Ecto neural progenitor cell (in vitro differentiated cells): ENCODE measurements at regions not wholly inside any gene's neighbourhood (a gene's known extent, or its start where the extent isn't known, plus 50 kb on each side); places are given as distances from the start of the nearest gene placed in this dataset.

ENCODE experiments used
- DNase-seq: peaks from one replicate; pipeline ENCODE4 v3.0.0-alpha.2; 2018; ENCODE audit warnings: low spot score

DNA sequence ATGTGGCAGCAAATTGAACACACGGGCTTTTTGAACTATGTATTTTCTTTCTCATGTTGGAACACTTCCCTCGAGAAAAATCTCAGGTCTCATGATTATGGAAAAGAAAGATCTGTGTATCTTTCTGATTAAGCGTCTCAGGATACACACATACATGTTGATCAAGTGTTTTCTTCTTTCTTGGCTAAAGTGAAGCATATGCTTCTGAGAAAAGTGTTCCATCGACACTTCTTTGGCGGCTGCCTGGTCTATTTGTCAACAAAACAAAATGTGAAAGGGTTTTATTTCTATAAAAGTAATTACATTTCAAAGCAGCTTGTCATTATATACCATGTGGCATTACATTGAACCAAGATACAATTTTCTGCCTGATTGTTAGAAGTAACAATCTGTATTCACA is 157.5 kb downstream of the DLEU7 start:
- no peak for DNase-seq

DNA sequence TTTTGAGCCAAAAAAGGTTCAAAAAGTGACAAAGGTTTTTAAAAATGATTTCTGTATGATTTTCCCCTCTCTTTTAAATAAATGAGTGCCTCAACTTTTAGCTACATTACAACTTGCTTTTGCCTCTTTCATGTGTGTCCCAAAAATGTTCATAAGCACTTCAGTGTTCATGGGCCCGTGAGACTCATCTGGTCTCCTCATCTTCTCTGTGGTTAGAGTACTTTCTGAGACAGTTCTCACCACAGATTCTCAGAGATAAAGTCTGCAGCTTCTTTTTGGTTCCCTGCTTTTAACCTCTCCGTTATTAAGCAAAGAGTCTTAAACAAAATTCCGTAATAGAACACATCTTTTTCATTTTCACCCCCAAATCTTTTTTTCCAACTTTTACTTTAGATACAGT is 156.9 kb downstream of the DLEU7 start:
- no peak for DNase-seq

DNA sequence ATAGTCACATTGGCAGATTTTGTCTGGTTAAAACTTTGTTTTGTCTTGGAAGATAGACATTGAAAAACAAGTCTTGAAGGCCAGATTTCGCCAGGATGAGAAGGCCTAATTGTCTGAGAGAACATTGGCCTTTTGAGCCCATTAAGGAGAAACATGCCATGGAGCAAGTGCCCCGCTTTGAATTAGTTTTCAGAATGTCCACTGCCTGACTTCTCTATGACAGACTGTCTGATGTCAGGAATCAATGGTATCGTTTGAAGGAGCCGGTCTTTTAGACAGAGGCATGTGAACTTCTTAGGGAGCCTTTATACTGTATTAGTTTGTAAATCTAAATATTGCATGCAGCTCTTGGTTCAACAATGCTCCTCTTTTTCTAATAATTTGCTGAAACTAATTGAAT is 155.9 kb downstream of the DLEU7 start:
- no peak for DNase-seq

DNA sequence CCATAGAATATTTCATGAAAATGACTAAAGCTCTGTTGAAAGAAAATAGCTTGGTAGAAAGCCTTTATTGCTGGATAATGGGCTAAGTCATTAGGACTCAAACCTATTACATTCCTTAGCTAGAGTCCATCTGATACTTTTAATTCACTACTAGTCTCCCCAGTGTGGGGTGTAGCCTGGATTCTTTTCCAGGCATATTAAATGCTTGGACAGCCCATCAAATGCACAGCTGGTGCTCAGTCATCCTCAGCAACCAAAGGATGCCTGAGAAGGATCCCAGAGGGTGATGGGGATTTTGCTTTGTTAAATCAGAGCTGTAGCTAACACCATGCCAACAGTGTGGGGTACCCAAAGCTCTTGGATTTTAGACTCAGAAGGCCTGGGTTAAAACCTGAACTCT is 153.5 kb downstream of the DLEU7 start:
- DNase-seq = no peak

DNA sequence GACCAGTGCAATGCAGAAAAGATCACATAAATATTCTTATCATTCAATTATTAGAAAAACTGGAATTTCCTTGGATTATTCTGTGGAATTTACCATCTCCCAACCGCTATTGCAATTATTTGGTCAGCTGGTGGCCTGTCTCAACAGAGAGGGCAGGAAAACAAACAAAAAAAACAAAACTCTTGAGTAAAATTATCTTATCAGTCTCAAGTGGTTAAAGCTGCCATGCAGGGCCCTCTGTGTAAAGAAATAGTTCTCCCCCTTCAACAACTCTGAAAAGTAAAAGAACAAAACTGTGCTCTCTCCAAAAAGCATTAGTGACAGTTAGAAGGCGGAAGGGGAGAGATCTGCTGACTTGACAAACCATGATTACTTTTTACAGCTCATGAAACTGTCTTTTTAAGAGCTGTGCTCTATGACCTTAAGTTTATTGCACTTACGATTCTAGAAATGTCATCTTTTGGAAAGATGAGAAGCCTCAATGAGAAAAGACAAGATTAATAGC is 152.3 kb downstream of the DLEU7 start:
- no peak for DNase-seq

DNA sequence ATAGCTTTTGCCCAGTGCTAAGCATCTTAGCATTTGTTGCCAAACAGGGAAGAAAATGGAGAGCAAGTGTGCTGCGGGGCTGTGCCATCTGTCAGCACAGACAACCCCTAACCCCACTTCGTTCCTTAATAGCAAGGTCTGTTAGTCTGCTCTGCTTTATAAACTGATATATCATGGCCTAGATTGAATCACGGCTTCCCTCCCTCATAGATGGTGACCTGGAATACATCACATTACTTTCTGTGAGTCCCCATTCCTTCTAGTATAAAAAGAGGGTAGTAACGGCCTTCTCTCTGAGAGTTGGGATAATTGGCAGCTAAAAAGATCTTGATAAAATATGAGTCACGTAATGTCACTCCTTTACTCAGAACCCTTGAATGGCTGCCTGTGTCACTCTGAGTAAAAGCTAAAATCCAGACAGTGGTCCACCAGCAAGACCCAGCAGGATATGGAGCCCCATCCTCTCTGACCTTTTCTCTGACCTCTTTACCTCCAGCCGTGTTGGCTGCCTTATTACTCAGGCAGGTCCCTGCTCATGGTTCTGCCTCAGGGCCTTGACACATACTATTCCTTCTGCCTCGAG is 151.7 kb downstream of the DLEU7 start:
- no peak for DNase-seq

DNA sequence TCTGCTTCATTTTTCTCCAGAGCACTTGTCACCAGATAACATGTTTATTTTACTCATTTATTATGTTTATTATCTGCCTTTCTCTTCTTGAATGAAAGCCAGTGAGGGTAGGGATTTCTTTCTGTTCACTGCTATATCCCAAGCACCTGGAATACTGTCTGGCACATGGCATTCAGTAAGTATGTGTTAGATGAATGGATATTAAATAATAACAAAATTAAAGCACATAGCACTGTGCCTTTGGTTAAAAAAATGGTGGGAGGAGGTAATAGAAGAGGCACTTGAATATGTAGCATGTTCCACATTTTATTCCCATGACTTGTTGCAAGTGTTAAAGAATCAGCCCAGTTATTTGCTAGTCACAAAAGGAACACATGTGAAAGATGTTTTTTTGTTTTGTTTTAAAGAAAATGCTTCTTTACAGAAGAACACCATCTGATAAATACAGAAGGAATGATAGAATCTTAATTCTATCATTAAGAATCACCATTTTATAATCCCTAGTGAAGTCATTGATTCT is 151.0 kb downstream of the DLEU7 start:
- DNase-seq = no peak

DNA sequence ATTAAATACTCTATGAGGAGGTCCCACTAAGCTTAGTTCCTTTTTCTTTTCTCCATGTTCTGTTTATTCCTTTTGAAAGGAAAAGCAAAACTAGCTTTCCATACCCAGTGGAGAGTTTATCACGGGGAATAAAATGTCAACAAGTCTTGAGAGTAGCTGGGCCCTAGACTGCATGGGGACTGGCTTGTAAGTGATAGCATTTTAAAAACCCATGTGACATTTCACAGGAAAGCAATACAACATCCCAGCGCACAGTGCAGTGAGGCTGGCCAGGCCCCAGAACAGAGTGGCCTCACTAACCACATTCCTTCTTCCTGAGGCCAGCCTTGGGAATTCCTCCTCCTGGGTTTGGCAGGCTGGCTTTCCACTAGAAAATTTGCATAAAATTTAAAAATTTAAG is 149.8 kb downstream of the DLEU7 start:
- no peak for DNase-seq

DNA sequence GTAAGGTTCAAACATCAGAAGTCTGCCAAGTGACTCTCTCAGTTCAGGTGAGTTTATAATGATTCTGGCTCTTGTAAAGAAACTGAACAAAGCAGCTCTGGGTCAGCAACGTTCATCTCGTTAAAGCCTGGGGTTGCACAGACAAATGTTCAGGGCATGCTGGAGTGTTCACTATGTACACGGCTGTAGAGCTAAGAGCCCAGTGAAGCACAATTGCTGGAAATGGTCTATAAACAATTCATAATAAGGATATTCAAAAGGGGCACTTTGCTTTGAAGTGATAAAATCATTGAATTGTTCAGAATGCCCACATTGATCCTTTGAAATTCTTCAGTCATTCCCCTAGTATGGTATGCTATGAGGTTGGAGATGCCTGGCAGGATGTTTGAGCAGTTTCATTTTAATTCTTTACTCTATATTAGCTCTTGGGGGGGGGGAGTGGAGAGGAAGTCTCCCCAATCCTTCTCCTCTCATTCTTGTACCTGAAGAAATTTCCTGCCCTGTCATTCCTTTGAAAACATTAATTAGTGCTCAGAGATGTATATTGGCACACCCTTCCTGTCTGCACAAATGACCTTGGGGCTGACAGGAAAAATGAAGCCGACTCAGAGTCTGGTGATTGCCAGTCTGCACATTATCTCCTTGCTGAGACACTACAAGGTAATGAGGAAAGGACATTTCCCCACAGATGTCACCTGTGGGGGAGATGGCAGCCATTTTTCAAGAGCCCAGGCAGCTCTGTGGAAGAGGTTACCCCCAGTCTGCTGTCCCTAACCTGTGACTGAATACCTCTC is 145.5 kb downstream of the DLEU7 start:
- no peak for DNase-seq

DNA sequence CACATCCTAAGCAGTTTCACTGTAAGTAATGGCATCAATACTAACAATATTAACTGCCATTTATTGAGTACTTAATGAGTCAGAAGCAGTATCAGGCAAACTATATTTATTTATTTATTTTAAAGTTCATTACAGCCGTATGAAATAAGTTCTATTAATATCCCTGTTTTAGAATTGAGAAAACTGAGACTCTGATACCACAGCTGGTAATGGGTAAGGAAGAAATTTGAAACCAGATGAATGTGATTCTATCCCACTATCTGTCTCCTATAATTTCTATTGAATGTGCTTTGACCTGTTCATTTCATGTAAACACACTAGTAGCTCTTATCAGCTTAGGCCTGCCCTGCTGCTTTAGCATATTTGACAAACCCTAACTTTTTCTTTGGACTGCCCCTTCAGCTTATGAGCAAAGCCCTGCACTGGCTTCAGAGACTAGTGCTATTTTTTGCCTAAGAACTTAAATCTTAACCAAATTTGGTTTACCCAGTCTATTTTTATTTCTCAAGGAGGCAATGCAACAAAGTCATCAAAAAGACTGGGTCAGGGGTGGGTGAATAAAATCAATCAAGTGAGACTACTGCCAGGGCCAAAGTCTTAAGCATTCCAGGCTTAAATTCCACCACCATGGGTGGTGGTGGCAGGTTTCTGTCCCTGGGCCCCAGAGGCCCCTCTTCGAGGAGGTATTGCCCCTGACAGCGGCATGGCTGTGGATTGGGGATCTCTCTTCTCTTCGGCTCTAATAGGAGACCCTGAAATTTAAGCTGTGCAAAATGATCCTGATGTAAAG is 143.4 kb downstream of the DLEU7 start:
- DNase-seq = no peak

DNA sequence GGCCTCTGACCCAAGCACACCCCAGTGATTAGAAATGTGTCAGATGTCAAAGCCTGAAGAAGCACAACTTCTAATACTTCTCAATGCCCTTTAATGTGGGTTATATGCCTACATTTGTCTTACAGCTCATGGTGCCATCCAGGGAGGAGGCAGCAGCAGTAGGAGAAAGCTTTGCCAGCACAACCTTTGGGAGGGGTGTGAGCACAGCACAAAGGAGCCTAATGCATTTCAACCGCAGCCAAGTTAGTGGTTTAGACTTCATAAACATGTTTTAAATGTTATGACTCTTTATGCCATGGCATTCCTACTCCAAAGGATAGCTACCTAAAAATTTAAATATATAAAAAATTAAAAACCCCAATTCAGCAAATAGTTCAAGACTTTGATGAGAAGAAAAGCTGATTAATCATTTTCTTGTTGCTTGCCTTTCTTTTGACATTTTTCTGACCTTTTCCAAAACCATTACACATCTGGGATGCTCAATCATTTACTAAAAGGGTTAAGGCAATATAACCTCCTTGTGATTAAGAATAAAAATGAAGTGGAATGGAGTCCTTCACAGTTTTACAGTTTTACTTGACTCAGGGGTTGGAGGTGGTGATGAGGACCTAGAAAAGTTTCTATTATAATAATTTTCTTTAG is 142.7 kb downstream of the DLEU7 start:
- DNase-seq = no peak

DNA sequence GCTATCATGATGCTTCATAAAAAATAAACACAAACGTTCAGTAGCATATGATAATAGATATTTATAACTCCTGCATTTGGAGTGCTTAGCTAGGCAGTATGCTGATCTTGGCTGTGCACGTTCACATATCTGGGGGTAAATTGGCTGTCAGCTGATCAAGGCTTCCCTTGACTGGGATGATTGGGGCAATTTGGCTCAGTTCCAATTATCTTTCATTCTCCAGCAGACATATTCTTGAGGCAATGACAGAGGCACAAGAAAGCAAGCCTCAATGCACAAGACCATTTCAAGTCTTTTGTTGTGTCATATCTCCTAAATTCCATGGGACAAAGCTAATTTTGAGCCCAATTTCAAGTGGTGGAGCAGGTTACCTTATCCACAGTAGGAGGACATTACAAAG is 142.0 kb downstream of the DLEU7 start:
- DNase-seq = no peak

DNA sequence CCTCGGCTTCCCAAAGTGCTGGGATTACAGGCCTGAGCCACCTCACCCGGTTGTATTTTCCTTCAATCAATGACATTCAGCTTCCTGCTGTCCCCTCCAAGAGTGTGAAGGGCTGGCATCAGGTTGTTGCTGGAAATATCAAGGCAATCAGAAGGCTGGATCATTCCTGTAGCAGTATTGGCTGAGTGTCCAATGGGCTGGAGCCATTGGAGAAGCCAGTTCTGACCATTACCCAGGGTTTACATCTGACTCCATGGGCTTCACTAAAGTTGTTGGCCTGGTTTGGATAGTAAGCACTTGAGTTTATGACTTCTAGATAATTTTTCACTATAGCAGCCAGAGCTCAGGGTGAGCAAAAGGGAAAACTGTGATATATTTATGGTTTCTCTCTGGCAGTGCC is 137.0 kb downstream of the DLEU7 start:
- DNase-seq = no peak

DNA sequence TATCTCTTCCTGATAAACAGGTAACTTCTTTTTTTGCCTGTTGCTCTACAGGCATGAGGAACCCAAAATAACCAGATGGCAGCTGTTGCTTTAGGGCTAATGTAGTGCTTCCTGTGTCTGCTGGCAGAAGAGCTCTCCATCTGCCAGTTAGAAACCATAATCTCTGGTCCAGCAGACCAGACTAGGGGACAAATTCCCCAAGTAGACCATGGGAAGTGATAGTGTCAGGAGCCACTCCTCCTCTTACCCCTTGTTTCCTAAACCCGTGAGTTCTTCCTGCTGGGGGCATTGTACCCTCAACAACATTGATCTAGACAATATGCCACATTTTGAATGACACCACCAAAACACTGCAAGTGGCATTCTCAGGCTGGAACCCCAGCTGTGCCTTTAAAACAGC is 135.9 kb downstream of the DLEU7 start:
- DNase-seq = no peak

DNA sequence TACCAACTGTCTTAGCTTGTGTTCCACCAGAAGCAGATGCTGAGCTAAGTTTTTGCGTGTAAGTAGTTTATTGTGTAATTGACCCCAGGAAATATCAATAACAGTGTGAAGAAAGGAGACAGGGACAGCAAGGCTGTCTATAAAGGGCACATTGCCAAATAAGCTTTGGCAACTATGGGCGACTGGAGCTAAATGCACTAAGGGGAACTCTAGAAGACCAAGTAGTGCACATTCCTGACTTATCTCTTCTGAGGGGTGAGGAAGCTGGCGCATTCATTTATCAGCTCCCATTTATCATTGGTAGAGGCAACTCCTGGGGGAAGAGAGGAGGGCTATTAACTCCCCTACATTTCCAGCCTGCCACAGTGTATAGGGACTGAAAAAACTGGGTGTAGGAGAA is 135.0 kb downstream of the DLEU7 start:
- DNase-seq = no peak

DNA sequence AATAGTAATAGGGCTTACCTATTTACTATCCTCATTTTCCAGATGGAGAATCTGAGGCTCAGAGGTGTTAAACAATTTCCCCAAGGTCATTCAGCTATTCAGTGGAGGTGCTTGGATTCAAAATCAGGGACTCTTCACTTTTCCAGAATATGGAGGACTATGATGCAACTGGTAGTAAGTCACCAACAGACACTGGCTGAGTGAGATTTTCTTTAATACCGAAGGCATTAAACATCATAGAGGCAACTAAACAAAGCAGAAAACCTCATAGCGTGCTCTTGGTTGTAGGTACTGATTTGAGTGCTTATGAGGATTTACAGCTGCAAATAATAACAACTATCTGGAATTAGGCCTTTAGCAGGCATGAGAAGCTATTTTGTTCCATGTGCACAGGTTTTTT is 134.4 kb downstream of the DLEU7 start:
- DNase-seq = no peak

DNA sequence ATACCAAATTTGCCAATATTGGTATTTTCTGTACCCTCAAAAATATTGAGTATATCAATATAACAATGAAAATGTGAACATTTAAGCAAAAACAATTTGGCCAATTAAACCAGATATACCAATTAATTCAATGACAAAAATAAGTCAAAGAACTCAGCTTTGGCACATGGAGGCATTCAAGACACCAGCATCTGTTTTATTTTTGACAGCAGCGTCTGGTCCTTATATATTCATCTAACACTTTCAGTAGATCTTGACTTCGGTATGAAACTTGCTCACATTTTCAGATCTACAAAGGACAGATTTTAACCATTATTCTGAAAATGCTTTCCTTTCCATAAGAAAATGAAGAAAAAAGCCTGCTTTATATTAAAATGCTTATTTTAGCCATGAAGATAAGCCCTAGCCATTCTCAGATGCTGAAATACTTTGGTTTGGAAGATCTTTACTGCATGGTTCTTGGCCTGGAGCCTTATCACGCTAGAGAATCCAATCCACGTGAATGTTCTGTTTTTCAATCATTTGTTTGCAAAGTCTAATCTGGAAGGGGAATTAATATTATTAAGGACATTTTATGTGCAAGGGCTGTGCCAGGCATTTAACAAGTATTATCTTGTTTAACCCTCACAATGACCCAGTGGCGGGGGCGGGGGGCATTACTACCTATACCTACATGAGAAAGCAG is 132.2 kb downstream of the DLEU7 start:
- DNase-seq = no peak

DNA sequence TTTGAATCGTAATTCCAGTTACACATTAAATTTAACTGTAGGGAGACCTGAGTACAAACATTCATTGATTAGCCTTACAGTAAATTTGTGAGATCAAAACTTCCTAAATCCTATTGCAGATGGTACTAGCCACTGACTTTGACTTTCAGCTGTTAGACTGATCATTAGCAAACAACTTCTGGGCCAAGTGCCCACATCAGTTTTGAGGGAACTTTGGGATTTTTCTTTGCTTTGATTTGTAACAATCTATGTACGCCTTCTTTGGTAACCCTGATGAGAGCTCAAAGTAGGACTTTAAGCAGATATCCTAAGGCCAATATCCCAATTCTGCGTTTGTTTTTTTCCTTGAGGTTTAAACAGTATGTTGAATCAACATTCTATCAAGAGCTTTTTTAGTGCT is 131.5 kb downstream of the DLEU7 start:
- DNase-seq = no peak

DNA sequence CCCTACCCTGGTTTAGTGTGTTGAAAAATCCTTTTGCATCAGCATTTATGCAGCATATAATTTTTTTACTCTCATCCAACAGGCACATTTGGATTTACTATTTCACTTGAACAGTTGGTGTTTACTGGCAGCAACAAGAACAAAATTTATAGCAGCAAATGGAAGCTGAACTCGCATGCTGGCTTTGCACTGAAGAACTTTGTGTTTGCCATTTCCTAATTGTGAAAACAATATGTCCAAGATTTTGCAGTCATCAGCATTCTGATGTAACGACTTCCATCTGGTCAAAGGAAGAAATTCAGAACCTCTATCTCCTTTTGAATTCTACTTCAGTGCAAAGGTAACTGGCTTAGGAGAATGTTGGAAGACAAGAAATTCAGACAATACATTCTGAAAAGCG is 131.0 kb downstream of the DLEU7 start:
- DNase-seq = no peak

DNA sequence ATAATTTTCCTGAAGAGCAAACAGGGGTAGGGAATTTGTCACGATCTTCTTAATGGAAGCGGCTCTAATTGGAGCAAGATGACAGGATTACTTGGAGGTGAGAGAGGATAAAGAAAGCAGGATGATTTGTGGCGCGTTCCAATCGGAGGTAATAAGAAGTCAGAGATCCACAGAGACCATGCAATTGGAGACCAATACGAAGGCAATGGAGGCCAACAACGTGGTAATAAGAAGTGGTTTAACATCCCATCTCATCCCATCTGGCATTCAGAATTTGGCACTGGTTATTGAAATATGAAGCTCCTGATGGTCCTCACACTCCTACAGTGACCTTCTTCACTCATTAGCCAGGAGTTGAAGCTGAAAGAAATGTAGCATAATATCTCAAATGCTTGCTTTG is 130.6 kb downstream of the DLEU7 start:
- no peak for DNase-seq

DNA sequence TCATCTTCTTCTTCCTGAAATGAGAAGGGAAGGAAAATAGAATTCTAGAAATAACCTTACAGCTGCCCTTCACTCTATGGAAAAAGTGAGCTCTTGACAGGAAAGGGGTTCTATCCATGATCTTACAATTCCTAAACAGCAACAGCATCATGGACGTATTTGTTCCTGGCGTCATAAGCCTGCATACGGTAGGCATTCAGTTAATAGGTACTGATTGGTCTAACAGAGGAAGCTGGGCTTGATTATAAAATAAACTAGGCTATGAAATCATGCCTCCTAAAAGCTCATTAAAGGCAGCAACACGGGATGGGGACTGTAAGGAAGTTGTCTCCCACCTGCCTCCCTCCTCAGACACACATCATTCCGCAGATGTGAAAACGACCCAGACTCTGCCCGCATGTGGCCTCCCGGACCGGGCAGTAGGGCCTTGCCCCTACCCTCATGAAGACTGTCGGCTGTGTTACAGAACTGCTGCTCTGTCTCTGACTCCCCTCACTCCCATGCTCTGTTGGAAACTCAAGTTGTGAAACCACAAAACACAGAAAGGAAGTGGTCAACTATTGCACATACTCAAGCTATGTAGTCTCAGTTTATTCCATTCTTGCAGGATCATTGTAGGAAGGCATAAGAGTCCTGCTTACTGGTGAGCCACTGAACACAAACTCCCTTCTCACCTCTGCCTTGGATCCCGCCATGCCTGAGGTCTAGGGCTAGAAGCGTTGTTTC is 129.8 kb downstream of the DLEU7 start:
- no peak for DNase-seq
